ENCODE measurements at regions not wholly inside any gene's neighbourhood (a gene's known extent, or its start where the extent isn't known, plus 50 kb on each side); places are given as distances from the start of the nearest gene placed in this dataset.

GRCh38 chr2:12060886-12061285, 314.5 kb downstream of the LPIN1 start:
- no peak for TF ChIP-seq CTCF (IDR thresholded peaks at IDR 0.05; ENCODE audit: low read depth, low read length, poor library complexity, severe bottlenecking)
- TF ChIP-seq EZH2phosphoT487 (IDR thresholded peaks at IDR 0.05; ENCODE audit: borderline replicate concordance, low read length), result no peak
